Astrocyte (in vitro differentiated cells and primary cell): ENCODE measurements at regions not wholly inside any gene's neighbourhood (a gene's known extent, or its start where the extent isn't known, plus 50 kb on each side); places are given as distances from the start of the nearest gene placed in this dataset.

ENCODE experiments used
- DNase-seq: peaks from one replicate; pipeline ENCODE4 v3.0.0-alpha.2; 2010; ENCODE audit warnings: low read depth
- FAIRE-seq: peaks from 2 replicates; lab custom pipeline; 2011; peaks lifted over from hg19 to GRCh38; lab: Jason Lieb, UNC
- H2AFZ ChIP-seq: 2 replicates; pipeline ENCODE4 v1.6.0; 2012; ENCODE audit warnings: low read depth, low read length, inconsistent platforms
- H3K27ac ChIP-seq: 2 replicates; pipeline ENCODE4 v1.5.1; 2011; ENCODE audit warnings: low read depth, low read length, inconsistent platforms
- H3K27me3 ChIP-seq: 2 replicates; pipeline ENCODE4 v1.6.0; 2011; ENCODE audit warnings: low read length, inconsistent platforms; ENCODE audit not compliant: insufficient read depth
- H3K36me3 ChIP-seq: 2 replicates; pipeline ENCODE4 v1.5.1; 2011; ENCODE audit warnings: low read length, inconsistent platforms; ENCODE audit not compliant: insufficient read depth
- H3K4me1 ChIP-seq: 2 replicates; pipeline ENCODE4 v1.5.1; 2011; ENCODE audit warnings: low read length, inconsistent platforms; ENCODE audit not compliant: insufficient read depth
- H3K4me2 ChIP-seq: 2 replicates; pipeline ENCODE4 v1.6.0; 2012; ENCODE audit warnings: low read length, inconsistent platforms
- H3K4me3 ChIP-seq: 2 replicates; pipeline ENCODE4 v1.5.1; 2011; ENCODE audit warnings: low read depth, mild to moderate bottlenecking, low read length, inconsistent platforms; ENCODE audit not compliant: insufficient read depth
- H3K79me2 ChIP-seq: 2 replicates; pipeline ENCODE4 v1.6.0; 2012; ENCODE audit warnings: mild to moderate bottlenecking, low read length, inconsistent platforms; ENCODE audit not compliant: insufficient read depth
- H3K9ac ChIP-seq: 2 replicates; pipeline ENCODE4 v1.6.0; 2012; ENCODE audit warnings: mild to moderate bottlenecking, low read length, inconsistent platforms
- H3K9me3 ChIP-seq: 2 replicates; pipeline ENCODE4 v1.5.1; 2012; ENCODE audit warnings: low read depth, mild to moderate bottlenecking, low read length, inconsistent platforms; ENCODE audit not compliant: insufficient read depth
- H4K20me1 ChIP-seq: 2 replicates; pipeline ENCODE4 v1.6.0; 2012; ENCODE audit warnings: low read length, inconsistent platforms; ENCODE audit not compliant: insufficient read depth
- H3K27ac Mint-ChIP-seq: one replicate; pipeline ENCODE4 v1.8.0; 2021; ENCODE audit warnings: mild to moderate bottlenecking, mixed read lengths; ENCODE audit not compliant: unreplicated experiment
- H3K27me3 Mint-ChIP-seq: one replicate; pipeline ENCODE4 v1.8.0; 2021; ENCODE audit warnings: low read depth, mixed read lengths; ENCODE audit not compliant: unreplicated experiment
- H3K36me3 Mint-ChIP-seq: one replicate; pipeline ENCODE4 v1.8.0; 2021; ENCODE audit warnings: low read depth, mixed read lengths; ENCODE audit not compliant: unreplicated experiment
- H3K4me1 Mint-ChIP-seq: one replicate; pipeline ENCODE4 v1.8.0; 2021; ENCODE audit warnings: low read depth, mixed read lengths; ENCODE audit not compliant: unreplicated experiment
- H3K4me3 Mint-ChIP-seq: one replicate; pipeline ENCODE4 v1.8.0; 2021; ENCODE audit warnings: mild to moderate bottlenecking, moderate library complexity, mixed read lengths; ENCODE audit not compliant: unreplicated experiment
- H3K9me3 Mint-ChIP-seq: one replicate; pipeline ENCODE4 v1.8.0; 2021; ENCODE audit warnings: mild to moderate bottlenecking, mixed read lengths; ENCODE audit not compliant: unreplicated experiment
- CTCF ChIP-seq: IDR thresholded peaks from 2 replicates; pipeline ENCODE4 v1.5.1; 2011; ENCODE audit warnings: low read depth, mild to moderate bottlenecking, inconsistent platforms, low read length, moderate library complexity; ENCODE audit not compliant: insufficient read depth
- EZH2 ChIP-seq: IDR thresholded peaks from 2 replicates; pipeline ENCODE4 v1.6.1; 2012; ENCODE audit warnings: mild to moderate bottlenecking, low read length, inconsistent platforms; ENCODE audit not compliant: insufficient read depth

- no peak for FAIRE-seq
- no peaks in the 10 kb centered on the region for H4K20me1 ChIP-seq
- H3K27me3 Mint-ChIP-seq, result no peaks in the 10 kb centered on the region
- no peaks in the 10 kb centered on the region for H3K36me3 Mint-ChIP-seq
- TF ChIP-seq CTCF (no peak), EZH2 (no peak)
- no peak overlapping the region for H3K4me3 ChIP-seq
- peaks cover 17% of the 10 kb centered on the region for H3K4me1 Mint-ChIP-seq
- no peaks in the 10 kb centered on the region for H3K9me3 ChIP-seq
- H3K27me3 ChIP-seq, result no peaks in the 10 kb centered on the region
- peak overlapping the region; percentile 29 for H3K27ac Mint-ChIP-seq
- H3K36me3 ChIP-seq, result no peaks in the 10 kb centered on the region
- H3K4me1 ChIP-seq, result peaks cover 9% of the 10 kb centered on the region
- H3K9me3 Mint-ChIP-seq, result no peaks in the 10 kb centered on the region
- no peak overlapping the region for H3K4me3 Mint-ChIP-seq
- no peaks in the 10 kb centered on the region for H3K79me2 ChIP-seq
- no peak overlapping the region for H3K9ac ChIP-seq
- DNase-seq, result no peak
- H3K4me2 ChIP-seq, result no peak overlapping the region
- no peak overlapping the region for H2AFZ ChIP-seq
- H3K27ac ChIP-seq, result no peak overlapping the region
Measured at GRCh38 chr3:152157337-152157736, 111.4 kb upstream of the MBNL1 start.

DNA sequence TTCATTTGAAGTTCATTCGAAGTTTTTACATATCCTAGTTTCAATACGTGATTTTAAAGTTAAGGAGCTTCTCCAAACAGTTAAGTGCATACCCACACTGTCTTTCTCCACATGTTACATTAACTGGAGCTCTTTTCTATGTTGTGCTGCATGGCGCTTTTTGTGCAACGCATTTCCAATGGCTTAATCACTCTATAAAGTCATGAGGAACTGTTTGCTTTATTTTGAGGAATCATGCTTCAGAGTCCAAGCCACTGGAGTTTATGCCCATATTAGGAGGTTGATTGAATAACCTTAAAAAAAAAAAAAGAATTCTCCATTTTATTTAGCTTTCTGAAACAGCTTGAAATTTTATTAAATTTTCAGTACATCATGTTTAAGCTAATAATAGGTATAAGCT lies 109.4 kb upstream of the MBNL1 start:
- DNase-seq, result peak; percentile 86
- Histone ChIP-seq H2AFZ (no peak overlapping the region), H3K4me1 (peaks cover 9% of the 10 kb centered on the region), H4K20me1 (no peaks in the 10 kb centered on the region), H3K4me2 (peak overlapping the region; percentile 37), H3K36me3 (no peaks in the 10 kb centered on the region), H3K9me3 (no peaks in the 10 kb centered on the region), H3K79me2 (no peaks in the 10 kb centered on the region), H3K4me3 (no peak overlapping the region), H3K27ac (peak overlapping the region; percentile 29), H3K27me3 (no peaks in the 10 kb centered on the region), H3K9ac (no peak overlapping the region)
- Mint-ChIP-seq H3K27me3 (no peaks in the 10 kb centered on the region), H3K9me3 (peaks cover under 1% of the 10 kb centered on the region), H3K4me1 (peaks cover 17% of the 10 kb centered on the region), H3K36me3 (no peaks in the 10 kb centered on the region), H3K4me3 (no peak overlapping the region), H3K27ac (peak overlapping the region; percentile 45)
- peak; percentile 47 for FAIRE-seq
- no peak for TF ChIP-seq CTCF
- no peak for TF ChIP-seq EZH2

GRCh38 chr3:152160350-152161011 lies 108.2 kb upstream of the MBNL1 start:
- Histone ChIP-seq H3K9ac (no peak overlapping the region), H3K79me2 (no peaks in the 10 kb centered on the region), H3K4me2 (no peak overlapping the region), H3K27ac (no peak overlapping the region), H3K9me3 (no peaks in the 10 kb centered on the region), H3K4me3 (no peak overlapping the region), H4K20me1 (no peaks in the 10 kb centered on the region), H2AFZ (peak overlapping the region; percentile 42), H3K36me3 (no peaks in the 10 kb centered on the region), H3K4me1 (peaks cover 9% of the 10 kb centered on the region), H3K27me3 (no peaks in the 10 kb centered on the region)
- no peak for DNase-seq
- H3K9me3 Mint-ChIP-seq, result peaks cover 3% of the 10 kb centered on the region
- H3K27ac Mint-ChIP-seq, result no peak overlapping the region
- peaks cover 10% of the 10 kb centered on the region for H3K4me1 Mint-ChIP-seq
- no peak for FAIRE-seq
- TF ChIP-seq EZH2 (no peak), CTCF (no peak)
- H3K4me3 Mint-ChIP-seq, result no peak overlapping the region
- H3K36me3 Mint-ChIP-seq, result no peaks in the 10 kb centered on the region
- H3K27me3 Mint-ChIP-seq, result no peaks in the 10 kb centered on the region
